ENCODE measurements at regions not wholly inside any gene's neighbourhood (a gene's known extent, or its start where the extent isn't known, plus 50 kb on each side); places are given as distances from the start of the nearest gene placed in this dataset.
"Not testable (repeated sequence)": the region's sequence is repeated elsewhere in the genome, so short reads cannot be mapped to it uniquely, and the experiment has no call there.

- no peaks in the 10 kb centered on the region for H3K36me3 Mint-ChIP-seq (ENCODE audit: low read depth)
- H3K4me3 Mint-ChIP-seq = no peak overlapping the region
- intact Hi-C loops (cut with micrococcal nuclease) = no loop called here
- no peak for TF ChIP-seq CTCF (IDR thresholded peaks at IDR 0.05)
- no peaks in the 10 kb centered on the region for H3K9me3 Mint-ChIP-seq
- H3K27me3 Mint-ChIP-seq = peaks cover 4% of the 10 kb centered on the region
- ChIA-PET CTCF (no interaction called here), POLR2A (no interaction called here)
- H3K27ac Mint-ChIP-seq = no peak overlapping the region
- ATAC-seq (ENCODE audit: low read depth) (no peak), DNase-seq (no peak)
- no peaks in the 10 kb centered on the region for H3K4me1 Mint-ChIP-seq
These were observed 314.6 kb upstream of the KYNU start for GRCh38 chr2:142562900-142563299.

- no peak for TF ChIP-seq CTCF (IDR thresholded peaks at IDR 0.05)
- DNase-seq = no peak
- Mint-ChIP-seq H3K9me3 (no peaks in the 10 kb centered on the region), H3K27me3 (peaks cover 2% of the 10 kb centered on the region), H3K4me3 (no peak overlapping the region), H3K36me3 (ENCODE audit: low read depth) (no peaks in the 10 kb centered on the region), H3K4me1 (no peaks in the 10 kb centered on the region), H3K27ac (no peak overlapping the region)
- ChIA-PET POLR2A (no interaction called here), CTCF (no interaction called here)
- no peak for ATAC-seq (ENCODE audit: low read depth)
- intact Hi-C loops (cut with micrococcal nuclease) = no loop called here
These were observed 315.8 kb upstream of the KYNU start for GRCh38 chr2:142561656-142562055.

- intact Hi-C loops (cut with micrococcal nuclease) = no loop called here
These were observed 320.1 kb upstream of the KYNU start for GRCh38 chr2:142557391-142557790.

GRCh38 chr2:142545999-142546398 is 331.5 kb upstream of the KYNU start:
- H3K4me3 Mint-ChIP-seq; H3K36me3 Mint-ChIP-seq (ENCODE audit: low read depth); H3K4me1 Mint-ChIP-seq; CTCF ChIA-PET; H3K27ac Mint-ChIP-seq; H3K27me3 Mint-ChIP-seq; ATAC-seq (ENCODE audit: low read depth); DNase-seq; H3K9me3 Mint-ChIP-seq; POLR2A ChIA-PET; intact Hi-C loops (cut with micrococcal nuclease): not testable (repeated sequence)

More at GRCh38 chr2:142557391-142557790, 320.1 kb upstream of the KYNU start:
- DNase-seq (no peak), ATAC-seq (ENCODE audit: low read depth) (no peak)
- ChIA-PET POLR2A (no interaction called here), CTCF (no interaction called here)
- H3K36me3 Mint-ChIP-seq (ENCODE audit: low read depth) = no peaks in the 10 kb centered on the region
- H3K27ac Mint-ChIP-seq = no peak overlapping the region
- H3K9me3 Mint-ChIP-seq = no peaks in the 10 kb centered on the region
- H3K4me1 Mint-ChIP-seq = no peaks in the 10 kb centered on the region
- H3K4me3 Mint-ChIP-seq = no peak overlapping the region
- peaks cover under 1% of the 10 kb centered on the region for H3K27me3 Mint-ChIP-seq
- TF ChIP-seq CTCF (IDR thresholded peaks at IDR 0.05) = no peak

- H3K4me3 Mint-ChIP-seq = no peak overlapping the region
- POLR2A ChIA-PET = no interaction called here
- DNase-seq (no peak), ATAC-seq (ENCODE audit: low read depth) (no peak)
- CTCF ChIA-PET = no interaction called here
- no peaks in the 10 kb centered on the region for H3K27me3 Mint-ChIP-seq
- peaks cover 3% of the 10 kb centered on the region for H3K9me3 Mint-ChIP-seq
- no peak overlapping the region for H3K27ac Mint-ChIP-seq
- intact Hi-C loops (cut with micrococcal nuclease) = no loop called here
- H3K4me1 Mint-ChIP-seq = no peaks in the 10 kb centered on the region
- TF ChIP-seq CTCF (IDR thresholded peaks at IDR 0.05) = no peak
- H3K36me3 Mint-ChIP-seq (ENCODE audit: low read depth) = no peaks in the 10 kb centered on the region
These were observed 332.4 kb upstream of the KYNU start for GRCh38 chr2:142545036-142545435.

DNA sequence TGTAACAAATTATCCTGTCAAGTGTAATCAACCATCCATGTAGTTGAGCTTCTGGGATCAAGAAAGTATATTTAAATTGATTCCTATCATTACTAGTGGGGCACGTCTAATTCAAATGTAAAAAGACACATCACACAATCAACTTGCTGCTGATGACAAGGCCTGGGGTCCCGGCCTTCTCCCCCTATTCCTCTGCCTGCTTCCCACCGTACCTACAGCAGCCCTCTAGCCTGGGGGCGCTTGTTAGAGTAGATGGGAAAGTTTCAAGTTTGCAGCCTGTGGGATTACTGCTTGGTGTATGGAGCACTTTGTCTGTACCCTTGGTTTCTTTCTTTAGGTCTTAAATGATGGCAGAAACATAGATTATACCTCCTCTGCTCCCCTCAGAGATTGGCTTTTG is 333.3 kb upstream of the KYNU start:
- no peak overlapping the region for H3K27ac Mint-ChIP-seq
- DNase-seq (no peak), ATAC-seq (ENCODE audit: low read depth) (no peak)
- no peaks in the 10 kb centered on the region for H3K4me1 Mint-ChIP-seq
- ChIA-PET CTCF (no interaction called here), POLR2A (no interaction called here)
- no peak overlapping the region for H3K4me3 Mint-ChIP-seq
- intact Hi-C loops (cut with micrococcal nuclease) = no loop called here
- H3K27me3 Mint-ChIP-seq = no peaks in the 10 kb centered on the region
- TF ChIP-seq CTCF (IDR thresholded peaks at IDR 0.05) = no peak
- no peaks in the 10 kb centered on the region for H3K36me3 Mint-ChIP-seq (ENCODE audit: low read depth)
- no peaks in the 10 kb centered on the region for H3K9me3 Mint-ChIP-seq
